NCI-H1694 (cell line): ENCODE measurements at regions not wholly inside any gene's neighbourhood (a gene's known extent, or its start where the extent isn't known, plus 50 kb on each side); places are given as distances from the start of the nearest gene placed in this dataset.

Experiments
- DNase-seq: peaks from one replicate; lab custom pipeline; 2025; lab: John Stamatoyannopoulos, UW

GRCh38 chr5:68161156-68161555, 54.4 kb upstream of the PIK3R1 start:
- DNase-seq: no peak

DNA sequence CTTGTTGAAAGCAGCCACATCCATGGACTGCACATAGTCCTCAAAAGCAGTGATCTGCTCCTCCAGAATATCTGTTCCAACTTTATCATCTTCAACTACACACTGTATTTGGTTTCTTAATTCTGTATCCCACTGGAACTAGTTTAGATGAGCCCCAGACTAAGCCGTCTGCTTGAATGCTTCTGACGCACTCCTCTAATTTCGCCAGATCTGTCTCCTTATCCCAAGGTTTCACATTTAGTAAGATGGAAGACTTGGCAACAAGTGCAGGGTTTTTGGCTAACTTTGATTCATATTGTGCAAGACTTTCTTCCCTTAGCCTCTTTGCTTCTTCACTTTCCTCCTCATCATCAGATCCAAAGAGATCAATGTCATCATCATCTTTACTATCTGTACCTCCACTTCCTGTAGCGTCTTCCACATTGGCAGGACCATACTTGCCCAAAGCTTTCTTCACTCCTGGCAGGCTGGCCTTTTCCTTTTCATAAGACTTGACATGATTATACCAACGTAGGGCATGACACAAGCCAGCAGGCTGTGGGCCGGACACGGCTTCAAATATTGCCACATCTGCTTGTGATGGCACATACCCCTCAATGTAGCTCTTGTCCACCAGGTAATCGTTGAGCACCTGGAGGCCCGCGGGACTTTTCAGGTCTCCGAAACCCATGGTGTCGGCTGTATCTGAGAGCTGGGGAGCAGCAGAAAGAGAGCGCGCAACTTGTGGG, 56.2 kb upstream of the PIK3R1 start:
- DNase-seq: no peak

- DNase-seq: no peak
Measured at GRCh38 chr5:68155940-68156339, 59.6 kb upstream of the PIK3R1 start.

DNA sequence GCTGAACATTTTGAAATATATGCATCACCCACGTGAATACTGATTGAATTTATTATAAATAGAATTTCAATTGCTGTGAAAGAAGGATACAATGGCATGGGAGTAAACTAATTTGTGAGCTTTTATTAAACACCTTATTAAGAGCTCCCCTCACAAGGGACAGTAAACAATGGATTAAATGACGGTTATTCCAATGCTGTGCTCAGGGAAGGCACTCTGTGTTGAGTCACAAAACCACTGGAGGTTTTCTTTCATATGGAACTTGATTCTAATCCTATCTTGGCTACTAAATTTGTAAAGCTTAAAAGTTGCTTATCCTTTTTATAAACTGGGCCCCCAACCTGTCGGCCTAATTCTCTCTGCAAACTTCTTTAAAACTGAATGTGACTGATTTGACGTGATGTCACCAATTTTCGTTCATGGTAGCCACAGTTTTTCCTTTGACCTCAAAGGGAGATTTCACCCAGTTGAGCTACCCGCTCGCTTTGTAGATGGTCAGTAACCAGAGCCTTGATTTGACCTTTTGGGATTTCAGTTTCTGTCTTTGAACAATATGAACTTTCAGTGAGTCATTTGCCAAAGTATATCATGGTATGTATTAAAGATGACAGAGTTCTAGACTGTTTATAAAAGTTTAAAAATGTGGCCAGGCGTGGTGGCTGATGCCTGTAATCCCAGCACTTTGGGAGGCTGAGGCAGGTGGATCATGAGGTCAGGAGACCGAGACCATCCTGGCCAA, 61.3 kb upstream of the PIK3R1 start:
- no peak for DNase-seq

DNA sequence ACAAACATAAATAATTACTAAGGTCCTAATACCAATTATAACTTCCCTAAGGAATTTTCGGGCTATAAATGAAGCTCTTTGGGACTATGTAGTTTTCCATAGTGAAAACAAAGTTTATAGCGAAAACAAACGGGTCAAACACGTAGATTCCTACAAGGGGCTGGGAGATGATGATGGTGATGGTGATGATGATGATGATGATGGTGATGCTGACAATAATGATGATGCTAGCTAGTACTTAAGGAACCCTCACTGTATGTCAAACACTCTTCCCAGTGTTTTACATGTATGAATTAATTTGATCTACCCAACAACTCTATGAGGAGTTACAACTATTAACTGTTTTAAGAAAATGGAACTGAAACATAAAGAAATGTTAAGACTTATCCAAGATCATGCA, 63.7 kb upstream of the PIK3R1 start:
- DNase-seq: no peak

DNA sequence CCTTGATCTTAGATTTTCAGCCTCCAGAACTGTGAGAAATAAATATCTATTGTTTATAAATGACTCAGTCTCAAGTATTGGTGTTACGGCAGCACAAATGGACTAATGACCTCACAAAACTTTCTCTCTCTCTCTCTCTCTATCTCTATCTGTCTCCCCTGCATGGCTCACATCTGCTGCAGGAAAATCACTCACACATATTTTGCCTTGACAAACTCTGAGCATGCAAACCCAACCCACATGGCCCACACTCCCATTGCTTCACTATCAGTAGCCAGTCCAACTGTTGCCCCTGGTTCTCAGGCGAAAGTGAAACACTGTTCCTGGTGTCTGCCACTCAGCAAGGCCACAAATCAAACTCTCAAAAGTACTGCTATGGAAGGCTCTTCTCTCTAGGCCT, 66.4 kb upstream of the PIK3R1 start:
- no peak for DNase-seq

DNA sequence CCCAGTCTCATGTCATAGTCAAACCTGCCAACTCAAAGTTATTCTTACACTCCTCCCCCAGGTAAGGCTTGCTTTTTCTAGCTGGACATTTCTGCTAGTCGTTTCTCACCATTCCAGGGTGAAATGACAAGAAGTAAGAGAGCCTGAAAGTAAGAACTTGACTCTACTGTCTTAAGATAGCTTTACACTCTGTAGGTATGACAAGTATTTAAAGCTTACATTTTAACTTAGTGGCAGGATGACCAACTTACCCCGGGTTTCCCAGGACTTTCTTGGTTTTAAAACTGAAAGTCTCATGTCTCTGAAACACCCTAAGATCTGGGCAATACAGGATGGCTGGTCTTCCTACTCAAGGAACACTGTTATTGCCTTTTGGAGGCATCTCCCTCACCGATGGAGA, 67.5 kb upstream of the PIK3R1 start:
- DNase-seq: no peak

GRCh38 chr5:68147659-68148058, 67.9 kb upstream of the PIK3R1 start:
- DNase-seq: no peak

DNA sequence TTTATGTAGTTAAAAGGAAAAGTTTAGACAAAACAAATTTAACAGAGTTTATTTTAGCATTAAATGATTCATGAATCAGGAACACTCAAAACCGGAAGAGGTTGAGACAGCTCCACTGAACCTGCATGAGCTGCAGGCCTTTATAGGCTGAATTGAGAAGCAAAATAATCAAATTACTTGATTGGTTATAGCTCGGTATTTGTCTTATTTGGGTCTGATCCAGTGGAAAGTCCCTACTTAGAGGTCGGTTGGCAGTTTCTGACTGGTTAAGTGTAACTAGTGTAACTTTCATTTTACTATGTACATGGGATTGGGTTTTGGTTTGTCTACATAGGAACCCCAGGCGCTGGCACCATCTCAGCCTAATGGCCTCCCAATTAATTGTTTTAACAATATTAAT, 74.1 kb upstream of the PIK3R1 start:
- DNase-seq: no peak

GRCh38 chr5:68140763-68141162, 74.8 kb upstream of the PIK3R1 start:
- no peak for DNase-seq

DNA sequence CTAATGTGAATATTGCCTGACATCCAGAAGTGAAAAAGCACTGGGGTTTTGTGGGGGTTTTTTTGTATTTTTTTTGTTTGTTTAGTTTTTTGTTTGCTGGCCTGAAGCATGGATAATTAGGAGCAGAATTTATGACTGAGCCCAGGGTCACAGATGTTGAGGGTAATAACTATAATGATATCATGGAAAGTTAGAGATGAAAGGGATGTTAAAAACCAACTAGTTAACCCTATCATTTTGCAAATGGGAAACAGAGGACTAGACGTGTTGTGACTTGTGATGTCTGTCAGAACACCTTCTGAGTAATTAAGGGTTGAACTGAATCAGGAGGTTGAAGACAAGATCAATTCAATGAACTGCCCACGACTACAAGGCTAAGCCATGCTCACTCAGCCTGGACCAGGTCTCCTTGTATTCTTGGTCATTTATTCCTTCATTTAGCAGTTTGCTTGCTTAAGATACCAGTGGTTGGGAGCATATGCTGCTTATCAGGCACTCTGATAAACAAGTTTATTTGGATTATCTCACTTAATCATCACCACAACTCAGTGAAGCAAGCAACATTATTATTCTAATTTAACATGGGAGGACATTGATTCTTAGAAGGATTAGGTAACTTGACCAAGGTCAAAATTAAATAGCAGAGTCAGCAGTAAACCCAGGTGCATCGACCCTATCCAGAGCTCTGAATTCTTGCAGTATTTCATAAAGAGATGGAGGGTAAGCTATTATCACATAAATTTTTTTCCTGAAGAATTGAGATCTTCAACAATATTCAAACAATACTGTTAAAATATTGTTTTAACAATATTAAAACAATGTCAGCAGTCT, 75.7 kb upstream of the PIK3R1 start:
- DNase-seq: no peak

DNA sequence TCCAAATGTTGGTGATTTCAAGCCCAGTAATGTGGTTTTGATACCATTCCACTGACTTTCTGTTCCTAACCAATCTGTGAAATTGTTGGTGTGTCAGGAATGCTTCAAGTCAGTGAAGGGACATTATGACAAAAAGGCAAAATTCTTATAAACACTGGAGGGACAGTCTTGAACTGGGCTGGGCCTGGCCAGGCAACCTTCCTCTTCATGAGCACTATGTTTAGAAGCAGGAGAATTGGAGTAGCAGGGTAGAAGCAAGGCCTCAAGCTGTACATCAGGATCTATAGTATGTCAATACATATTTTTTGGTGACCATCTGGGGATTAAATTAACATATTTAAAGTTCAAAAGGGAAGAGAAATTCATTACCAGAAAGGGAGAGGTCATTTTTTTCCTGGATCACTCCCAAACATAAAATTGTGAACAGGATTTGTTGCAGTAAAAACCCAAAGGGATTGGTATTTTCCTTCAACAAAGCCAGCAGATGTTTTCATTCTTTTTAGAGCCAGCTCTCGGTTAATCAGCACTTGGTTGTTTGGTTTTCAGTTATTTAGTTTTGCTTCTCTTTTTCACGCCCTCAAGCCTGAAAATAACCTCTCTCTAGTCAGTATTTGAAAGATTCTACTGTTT, 77.9 kb upstream of the PIK3R1 start:
- no peak for DNase-seq

GRCh38 chr5:68134669-68135313, 80.8 kb upstream of the PIK3R1 start:
- DNase-seq: no peak

- no peak for DNase-seq
Measured at GRCh38 chr5:68134033-68134668, 81.4 kb upstream of the PIK3R1 start.

DNA sequence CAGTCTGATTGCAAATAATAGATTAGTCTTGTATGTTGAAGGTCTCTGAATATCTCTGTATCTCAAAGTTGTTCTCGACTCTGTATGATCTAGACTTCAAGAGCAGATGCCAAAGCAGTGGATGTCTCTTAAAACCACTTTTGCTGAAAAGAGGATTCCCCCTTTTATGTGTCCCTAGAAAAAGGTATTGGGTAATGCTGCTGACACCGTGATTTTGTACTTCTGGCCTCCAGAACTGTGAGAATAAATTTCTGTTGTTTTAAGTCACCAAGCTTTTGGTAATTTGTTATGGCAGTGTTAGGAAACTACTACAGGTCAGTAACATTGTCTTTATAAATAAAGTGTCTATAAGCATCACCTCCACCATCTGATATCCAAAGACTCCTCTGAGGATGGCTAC, 85.3 kb upstream of the PIK3R1 start:
- DNase-seq: no peak

DNA sequence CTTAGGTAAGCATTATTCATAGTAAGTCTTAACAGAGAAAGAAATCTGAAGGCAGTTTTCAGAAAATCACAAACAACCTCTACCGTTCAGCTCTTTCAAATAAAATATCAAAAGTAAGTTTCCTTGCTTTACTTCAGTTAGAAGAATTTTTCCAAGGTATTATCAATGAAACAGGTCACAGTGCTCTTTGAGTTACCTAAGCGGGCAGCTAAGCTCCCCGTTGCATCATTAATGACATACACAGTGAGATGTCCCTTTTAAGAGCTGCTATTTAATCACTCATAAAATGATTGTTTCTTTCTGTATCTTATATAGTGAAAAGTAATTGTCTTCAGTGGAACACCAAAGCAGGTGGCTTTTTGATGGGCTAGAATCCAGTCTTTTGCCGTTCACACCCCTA, 86.2 kb upstream of the PIK3R1 start:
- DNase-seq: no peak

GRCh38 chr5:68126886-68127285, 88.7 kb upstream of the PIK3R1 start:
- no peak for DNase-seq

DNA sequence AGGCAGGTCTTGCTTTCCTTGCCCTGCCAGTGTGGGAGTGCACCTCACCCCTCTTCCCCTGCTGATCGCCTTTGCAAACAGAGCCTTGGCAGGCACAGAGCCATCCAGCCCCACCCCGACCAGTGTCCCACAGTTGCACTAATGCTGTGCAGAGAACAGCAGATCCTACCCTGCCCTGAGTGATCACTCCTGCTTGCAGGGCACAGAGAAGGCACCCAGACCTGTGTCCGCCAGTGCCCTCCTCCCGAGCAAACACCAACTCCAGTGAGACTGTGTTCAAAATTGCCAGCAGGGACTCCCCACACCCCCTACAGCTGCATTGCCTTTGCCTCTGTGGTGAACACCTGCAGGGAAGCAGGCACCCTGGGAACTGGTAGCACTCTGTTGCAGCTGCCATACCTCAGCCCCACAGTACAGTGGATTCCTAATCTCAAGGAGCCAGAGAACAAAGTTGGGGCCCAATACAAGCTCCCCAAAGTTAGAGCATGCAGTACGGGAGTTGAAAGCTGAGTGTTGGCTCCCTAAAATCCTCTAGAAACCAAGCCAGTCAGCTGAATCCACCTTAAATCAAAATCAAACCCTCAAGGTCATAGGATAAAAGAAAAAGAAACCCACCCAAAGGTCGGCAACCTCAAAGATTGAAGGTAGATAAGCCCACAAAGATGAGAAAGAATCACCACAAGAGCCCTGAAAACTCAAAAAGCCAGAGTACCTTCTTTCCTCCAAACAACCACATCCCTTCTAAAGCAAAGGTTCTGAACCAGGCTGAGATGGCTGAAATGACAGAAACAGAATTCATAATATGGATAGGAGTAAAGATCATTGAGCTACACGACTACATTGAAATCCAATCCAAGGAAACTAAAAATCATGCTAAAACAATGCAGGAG, 92.9 kb upstream of the PIK3R1 start:
- DNase-seq: no peak

- DNase-seq: no peak
Measured at GRCh38 chr5:68116868-68117411, 98.6 kb upstream of the PIK3R1 start.

GRCh38 chr5:68116408-68116807, 99.1 kb upstream of the PIK3R1 start:
- DNase-seq: no peak
